ENCODE measurements at regions not wholly inside any gene's neighbourhood (a gene's known extent, or its start where the extent isn't known, plus 50 kb on each side); places are given as distances from the start of the nearest gene placed in this dataset.

GRCh38 chr2:67660015-67660602, 263.0 kb downstream of the ETAA1 start:
- no peak for DNase-seq

DNA sequence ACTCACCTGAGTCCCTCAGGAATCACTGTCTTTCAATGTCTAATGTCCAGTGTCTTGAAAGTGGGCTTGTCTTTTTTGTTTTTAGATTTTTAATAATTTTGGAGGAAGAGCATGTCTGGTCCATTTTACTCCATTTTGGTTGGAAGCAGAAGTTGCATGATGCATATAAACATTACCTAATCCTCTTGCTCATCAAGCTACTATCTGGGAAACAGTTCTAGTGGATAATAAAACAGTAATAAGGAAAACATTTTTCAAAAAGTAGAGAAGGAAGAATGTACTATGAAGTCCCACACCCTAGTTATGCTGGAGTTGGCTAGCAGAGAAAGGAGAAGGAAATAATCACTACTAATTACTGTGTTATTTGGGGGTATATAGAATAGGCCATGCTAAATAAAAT, 263.7 kb downstream of the ETAA1 start:
- DNase-seq, result no peak

DNA sequence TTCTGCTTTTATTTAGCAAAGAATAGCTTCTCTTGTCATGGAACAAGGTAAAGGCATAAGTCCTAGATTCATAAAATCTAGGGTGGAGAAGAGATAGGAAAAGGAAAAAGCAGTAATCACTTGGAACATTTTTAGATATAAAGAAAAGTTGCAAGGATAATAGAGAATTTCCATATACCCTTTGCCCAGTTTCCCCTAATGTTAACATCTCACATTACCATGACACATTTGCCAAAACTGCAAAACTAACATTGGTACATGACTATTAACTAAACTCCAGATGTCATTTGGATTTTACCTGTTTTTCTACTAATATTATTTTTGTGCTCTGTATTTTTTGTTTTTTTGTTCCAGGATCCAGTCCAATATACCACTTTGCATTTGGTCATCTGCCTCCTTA, 265.1 kb downstream of the ETAA1 start:
- no peak for DNase-seq

- DNase-seq, result no peak
These were observed 266.6 kb downstream of the ETAA1 start for GRCh38 chr2:67663776-67664175.

- no peak for DNase-seq
These were observed 269.4 kb downstream of the ETAA1 start for GRCh38 chr2:67666386-67667053.

DNA sequence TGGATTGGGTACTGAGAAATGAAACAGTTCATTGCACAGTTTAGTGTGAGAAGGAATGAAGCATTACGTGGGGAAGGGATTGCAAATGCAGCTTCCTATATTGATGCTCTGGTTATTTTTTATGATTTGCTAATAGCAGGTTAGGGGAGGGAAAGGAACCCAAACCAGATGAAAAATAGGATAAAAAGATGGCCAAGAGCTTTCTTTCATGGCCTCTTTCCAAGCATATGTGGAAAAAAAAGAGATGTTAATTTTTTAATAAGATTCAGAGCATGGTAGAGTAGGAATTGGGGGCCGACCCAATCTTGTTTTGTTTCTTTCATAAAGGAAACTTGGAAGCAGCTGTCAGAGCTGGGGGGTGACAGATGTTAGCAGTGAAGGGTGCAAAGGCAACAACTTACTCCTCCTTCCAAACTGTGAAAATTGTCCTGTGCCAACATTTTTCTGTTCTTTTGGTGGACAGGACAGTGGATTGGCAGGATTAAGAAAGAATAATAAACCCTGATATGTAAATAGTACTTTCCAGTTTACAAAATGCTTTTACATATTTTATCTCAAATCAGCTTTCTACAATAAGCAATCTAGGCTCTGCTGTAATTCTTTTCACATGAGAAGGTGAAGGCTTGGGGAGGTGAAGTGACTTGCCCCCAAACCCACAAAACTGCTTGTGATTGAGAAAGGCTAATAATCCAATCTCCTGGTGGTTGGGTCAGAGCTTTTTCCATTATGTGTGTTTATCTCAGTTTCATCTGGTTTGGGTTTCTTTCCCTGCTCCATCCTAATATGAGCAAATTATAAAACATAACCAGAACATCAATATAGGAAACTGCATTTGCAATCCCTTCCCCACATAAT, 270.1 kb downstream of the ETAA1 start:
- DNase-seq, result no peak

GRCh38 chr2:67668538-67668937, 271.4 kb downstream of the ETAA1 start:
- DNase-seq, result no peak

DNA sequence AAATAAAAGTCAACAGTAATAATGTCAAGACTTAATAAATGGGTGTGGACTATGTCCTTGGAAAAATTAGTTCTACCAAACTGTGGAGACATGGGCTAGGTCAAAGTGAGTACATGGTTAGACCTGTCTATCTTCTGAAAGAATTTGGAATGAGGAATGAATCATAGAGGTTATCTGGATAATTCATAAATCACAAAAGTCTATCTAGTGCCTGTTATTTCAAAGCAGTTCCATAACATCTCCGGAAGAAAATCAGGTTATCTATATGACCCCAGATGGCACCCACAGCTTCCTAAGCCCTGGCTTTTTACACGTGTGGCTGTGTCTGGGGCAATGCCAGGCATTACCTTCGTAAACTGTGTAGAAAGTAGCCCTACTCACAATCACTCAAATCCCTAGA, 272.0 kb downstream of the ETAA1 start:
- DNase-seq, result no peak

GRCh38 chr2:67669766-67670165, 272.6 kb downstream of the ETAA1 start:
- DNase-seq, result no peak

DNA sequence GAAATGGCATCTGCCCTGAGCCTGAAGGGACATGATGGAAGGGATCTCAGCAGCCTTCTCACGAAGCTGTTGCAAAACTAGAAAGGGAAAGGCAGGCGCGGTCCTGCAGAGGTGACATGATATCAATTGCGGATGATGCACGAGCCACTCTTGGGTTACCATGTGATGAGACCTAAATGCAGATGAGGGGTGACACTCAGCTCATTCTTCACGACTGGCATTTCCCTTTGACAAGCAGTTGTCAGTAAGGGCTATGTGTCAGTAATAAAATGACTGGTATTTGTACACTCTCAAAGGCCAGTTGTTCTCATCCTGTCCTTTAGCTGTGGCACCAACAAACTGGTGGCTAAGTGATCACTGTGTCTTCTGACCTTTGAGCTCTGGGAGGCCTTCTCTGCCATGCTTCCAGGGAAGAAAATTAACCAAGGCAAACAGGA, 273.6 kb downstream of the ETAA1 start:
- DNase-seq, result no peak

- DNase-seq, result no peak
These were observed 274.6 kb downstream of the ETAA1 start for GRCh38 chr2:67671464-67672450.

DNA sequence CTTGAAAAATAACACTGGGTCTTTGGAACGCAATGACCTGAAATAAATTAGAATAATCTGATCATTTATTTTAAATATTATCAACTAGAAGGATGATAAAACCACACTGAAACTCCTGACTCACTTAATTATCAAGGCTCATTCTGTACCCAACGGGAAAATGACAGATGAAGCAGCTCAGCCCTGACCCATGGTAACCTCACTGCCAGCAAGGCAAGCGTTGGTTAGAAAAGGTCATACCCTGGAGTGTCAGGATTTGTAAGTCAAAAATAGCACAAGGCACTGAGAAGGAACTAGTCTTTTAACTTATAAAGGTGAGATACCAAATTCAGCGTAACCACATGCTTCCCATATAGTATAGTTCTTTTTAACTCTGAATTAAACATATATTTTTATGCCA, 277.5 kb downstream of the ETAA1 start:
- no peak for DNase-seq

DNA sequence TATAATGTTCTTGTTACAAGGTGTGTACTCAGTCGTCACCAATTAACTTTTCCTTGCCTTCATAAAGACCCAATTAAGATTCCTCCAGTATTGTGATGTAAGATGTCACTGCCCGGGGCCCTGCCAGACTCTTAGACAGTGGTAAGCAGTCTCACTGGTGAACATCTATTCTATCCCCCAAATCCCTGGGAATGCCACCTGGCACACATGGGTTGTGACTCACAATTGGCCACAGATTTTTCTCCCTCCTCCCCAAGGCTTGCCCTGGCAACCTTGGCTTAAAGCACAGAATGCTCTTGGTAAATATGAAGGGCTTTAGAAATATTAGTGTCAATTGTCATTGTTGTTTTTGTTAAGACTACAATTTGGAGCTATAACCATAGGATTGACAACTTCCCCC, 287.9 kb downstream of the ETAA1 start:
- no peak for DNase-seq

DNA sequence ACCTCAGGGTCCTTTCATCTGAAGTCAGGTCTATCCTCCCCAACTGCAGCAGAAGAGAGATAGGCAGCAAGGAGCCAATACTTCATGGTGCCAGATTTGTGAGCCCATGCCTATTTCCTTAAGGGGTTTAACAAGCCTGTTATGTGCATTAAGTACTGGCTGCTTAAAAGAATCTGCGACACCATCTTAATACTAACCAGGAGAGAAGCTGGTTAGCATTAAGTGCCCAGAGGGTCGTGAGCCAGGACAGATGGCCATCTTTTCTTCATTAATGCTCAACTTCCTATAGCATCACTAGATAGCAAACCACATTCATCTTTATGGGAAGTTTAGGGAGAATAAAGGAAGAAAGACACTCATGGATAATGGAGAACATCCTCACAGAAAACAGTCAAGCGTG, 289.1 kb downstream of the ETAA1 start:
- DNase-seq, result no peak

GRCh38 chr2:67689186-67689585, 292.1 kb downstream of the ETAA1 start:
- DNase-seq, result no peak

DNA sequence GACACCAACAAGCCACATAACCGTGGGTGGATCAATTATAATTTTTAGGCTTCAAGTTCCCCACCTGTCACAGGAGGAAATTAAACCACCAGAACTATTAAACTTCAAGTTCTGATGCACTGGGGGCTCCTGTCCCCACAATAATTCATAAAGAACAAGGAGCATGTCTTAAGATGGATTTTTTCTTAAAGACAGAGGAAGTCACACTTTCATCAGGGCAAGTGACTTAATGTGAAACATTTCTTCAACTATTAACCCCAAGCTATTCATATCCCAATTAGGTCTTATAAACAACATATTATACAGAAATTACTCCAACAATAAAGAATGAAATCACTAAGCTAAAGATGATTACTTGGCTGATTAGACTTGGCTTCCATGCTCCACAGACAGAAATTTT, 292.5 kb downstream of the ETAA1 start:
- DNase-seq, result no peak

DNA sequence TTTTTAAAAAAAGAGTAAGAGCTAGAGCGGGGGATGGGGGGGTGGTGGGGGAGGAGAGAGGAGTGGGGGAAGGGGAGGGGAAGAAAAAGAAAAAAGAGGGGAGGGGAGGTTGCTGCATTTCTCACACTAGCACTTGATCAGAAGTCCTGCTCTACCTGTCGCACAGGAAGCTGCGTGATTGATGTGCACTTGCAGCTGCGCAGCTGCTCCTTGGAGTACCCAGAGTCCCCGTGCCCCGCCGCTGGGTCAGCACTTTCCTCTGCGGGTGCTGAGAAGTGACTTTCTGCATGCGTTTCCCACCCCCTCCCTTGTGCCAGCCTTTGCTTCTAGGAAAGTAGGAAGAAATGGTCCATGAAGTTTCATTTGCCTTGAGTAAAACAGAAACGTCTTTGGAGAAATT, 297.3 kb downstream of the ETAA1 start:
- no peak for DNase-seq

DNA sequence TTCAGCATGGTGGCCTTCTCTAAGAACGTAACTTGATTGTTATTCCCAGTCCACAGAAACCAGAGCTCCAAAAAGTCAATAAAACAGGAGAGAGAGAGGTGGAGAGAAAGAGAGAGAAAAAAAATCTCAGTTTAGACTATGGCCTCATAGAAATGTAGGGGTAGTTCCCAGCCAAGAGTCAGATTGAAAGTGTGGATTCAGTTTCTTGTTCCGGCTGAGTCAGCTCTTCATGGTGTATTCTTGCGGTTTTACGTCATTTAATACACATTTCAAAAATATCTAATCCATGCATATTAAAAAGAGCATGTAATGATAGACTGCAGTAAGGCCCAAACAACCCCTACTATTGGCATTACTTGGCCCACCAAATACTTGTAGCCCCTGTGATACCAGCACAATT, 303.9 kb downstream of the ETAA1 start:
- DNase-seq, result no peak

- DNase-seq, result no peak
These were observed 305.2 kb downstream of the ETAA1 start for GRCh38 chr2:67702284-67702683.

- DNase-seq, result no peak
These were observed 305.8 kb downstream of the ETAA1 start for GRCh38 chr2:67702937-67703336.

DNA sequence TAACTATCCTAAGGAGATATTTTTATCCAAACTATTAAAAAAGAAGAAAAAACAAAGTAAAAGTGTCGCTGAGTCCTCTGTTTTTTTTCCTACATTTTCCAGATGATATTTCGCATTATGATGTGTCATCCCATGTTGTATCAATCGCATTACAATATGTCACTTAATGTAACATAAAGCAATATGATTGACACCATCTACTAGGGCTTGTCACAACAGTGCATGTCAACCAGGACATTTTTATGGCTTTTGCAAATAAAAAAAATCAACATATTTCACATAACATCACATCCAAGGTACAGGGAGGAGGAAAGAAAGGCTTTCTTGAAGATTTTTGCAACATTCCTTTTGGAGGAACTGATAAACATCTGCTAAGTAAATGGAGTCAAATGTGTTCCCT, 308.9 kb downstream of the ETAA1 start:
- no peak for DNase-seq

GRCh38 chr2:67707896-67708295, 310.8 kb downstream of the ETAA1 start:
- no peak for DNase-seq

Measured in occipital lobe (tissue), 1 donor.